ENCODE measurements at regions not wholly inside any gene's neighbourhood (a gene's known extent, or its start where the extent isn't known, plus 50 kb on each side); places are given as distances from the start of the nearest gene placed in this dataset.
"Not testable (repeated sequence)": the region's sequence is repeated elsewhere in the genome, so short reads cannot be mapped to it uniquely, and the experiment has no call there.

- TF ChIP-seq CTCF (IDR thresholded peaks at IDR 0.05; ENCODE audit: insufficient read depth, low read length, poor library complexity, severe bottlenecking); EZH2phosphoT487 (conservative IDR thresholded peaks at IDR 0.05; ENCODE audit: low read length): not testable (repeated sequence)
Observed at GRCh38 chr21:9764294-9764693, 757.1 kb upstream of the TPTE start.
